HG03095 (cell line): ENCODE measurements at regions not wholly inside any gene's neighbourhood (a gene's known extent, or its start where the extent isn't known, plus 50 kb on each side); places are given as distances from the start of the nearest gene placed in this dataset.

Experiments used
- ATAC-seq: cut with Tn5 transposase; IDR thresholded peaks from one replicate; pipeline ENCODE4 v1.9.1; 2021; ENCODE audit warnings: moderate library complexity; ENCODE audit not compliant: unreplicated experiment

DNA sequence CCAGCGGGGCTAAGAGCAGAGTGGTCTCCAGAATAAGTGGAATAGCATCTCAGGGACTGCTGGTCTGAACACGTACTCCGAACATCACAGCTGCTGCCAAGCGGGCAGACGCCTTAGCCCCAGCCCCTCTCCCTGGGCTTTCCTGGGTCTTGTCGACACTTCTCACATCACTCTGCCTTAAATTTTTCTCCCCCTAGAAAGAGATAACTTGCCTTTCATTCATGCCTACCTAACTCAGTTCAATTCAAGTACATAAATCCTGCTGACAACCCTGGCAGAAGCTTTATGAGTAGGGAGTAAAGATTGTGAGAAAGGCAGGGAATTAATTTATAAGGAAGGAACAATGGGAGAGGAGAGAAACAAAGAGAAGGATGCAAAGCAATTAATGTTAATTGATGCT, 202.9 kb upstream of the TNP1 start:
- no peak for ATAC-seq

DNA sequence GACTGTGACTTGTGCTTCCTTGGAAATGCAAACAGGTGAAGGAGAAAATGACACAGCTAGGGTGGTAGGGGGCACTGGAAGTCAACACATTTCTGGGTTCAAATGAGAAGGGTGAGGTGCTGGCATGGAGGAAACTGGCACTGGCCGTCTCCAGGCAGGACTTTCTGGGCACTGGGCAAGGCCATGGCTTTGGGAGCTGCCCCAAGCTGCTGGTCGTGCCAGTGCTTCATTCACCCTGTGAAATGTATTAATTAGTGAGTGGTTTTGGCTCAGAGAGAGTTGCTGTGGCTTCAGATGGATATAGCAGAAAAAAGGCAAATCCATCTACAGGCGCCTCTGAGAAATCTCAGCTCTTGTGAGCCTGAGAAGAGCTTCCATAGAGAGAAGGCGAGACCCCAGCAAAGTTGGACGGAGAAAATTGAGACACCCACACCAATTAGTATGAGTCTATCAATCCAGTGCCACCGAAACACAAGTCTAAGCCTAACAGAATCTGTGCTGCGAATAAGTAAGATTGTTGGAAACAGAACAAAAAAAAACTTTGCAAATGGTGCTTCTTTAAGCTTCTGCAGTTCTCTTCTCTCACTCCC, 202.1 kb upstream of the TNP1 start:
- ATAC-seq: no peak

DNA sequence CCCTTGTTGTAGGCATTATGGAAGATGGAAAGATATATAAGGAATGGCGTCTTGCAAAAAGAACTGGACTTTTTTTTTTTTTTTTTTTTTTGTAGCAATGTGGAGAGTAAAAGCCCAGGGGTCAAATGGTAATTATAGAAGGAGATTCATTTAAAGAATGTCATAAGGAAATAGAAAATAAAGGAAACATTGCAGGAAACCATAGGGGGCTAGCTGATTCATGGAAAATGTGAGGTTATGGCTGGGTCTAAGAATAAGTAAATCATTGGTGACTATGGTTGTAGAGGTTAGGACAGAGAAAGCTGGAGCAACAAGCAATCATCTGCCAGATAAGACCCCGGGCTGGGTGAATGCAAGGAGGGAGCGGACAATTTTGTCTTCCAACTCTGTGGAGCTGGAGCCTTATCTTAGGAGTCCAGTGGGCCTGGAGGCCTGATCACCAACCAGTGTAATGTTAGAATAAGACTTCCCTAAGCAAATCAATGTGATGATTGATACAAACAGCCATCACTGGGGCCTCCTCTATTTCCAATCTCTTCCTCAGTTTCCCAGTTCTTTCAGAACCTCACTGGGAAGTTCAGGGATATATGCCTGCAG, 201.2 kb upstream of the TNP1 start:
- no peak for ATAC-seq

DNA sequence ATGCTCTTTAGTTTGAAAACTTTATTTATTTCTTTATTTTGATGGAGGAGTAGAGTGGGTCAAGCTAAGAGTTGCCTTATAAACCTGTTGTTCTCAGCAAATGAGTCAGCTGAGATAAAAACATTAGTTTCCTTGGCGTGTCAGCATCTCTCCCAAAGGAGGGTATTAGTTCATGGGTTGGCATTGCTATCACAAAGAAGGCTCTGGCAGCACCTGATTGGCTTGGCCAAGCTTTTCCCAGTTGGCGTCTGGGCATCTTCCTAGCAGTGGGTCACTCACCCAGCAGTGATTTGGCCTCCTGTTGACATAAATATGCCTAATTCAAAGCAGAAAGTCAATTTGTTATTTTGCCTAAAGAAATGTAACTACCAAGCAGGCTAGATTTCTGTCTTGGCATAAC, 200.7 kb upstream of the TNP1 start:
- ATAC-seq: no peak

DNA sequence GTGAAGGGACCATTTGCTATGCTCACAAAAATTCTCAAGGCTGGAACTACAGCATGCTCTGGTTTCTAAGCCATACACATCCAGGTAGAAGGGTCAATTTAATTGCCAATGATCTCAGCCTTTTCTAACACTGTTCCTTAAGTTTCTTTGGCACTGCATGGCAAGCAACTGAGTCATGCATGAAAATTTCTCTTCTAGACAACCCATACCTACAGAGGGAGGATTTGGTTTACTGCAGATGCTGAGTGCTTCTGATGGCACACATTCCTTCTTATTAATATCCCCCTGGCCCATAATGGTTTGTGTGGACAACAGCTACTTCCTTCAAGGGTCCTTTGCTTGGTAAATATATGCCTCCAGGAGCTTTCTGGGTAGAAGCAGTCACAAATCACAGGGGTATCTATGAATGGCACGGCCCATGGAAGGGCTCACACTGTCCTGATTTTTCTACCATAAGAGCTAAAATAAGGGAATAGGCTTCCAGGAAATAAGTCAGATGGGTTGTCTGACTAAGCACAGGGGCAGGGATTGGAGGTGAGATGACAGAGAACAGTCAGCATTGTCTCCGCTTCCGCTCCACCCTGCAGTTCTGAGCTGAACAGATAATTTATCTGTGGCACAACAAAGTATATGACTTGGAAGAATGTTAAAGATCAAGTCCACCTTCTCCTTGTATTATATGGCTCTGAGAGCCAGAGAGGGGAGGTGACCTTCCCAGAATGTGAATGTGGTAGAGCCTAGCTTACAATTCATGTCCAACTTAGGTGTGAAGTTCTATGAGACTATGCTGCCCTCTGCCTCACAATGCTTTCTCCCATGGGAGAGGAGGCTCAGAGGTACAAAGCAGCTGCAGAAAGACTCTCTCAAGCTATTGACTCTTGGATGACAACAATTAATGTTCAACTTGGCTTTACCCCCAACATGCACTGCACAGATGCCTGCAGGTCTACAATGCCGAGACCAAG, 199.2 kb upstream of the TNP1 start:
- ATAC-seq: no peak

DNA sequence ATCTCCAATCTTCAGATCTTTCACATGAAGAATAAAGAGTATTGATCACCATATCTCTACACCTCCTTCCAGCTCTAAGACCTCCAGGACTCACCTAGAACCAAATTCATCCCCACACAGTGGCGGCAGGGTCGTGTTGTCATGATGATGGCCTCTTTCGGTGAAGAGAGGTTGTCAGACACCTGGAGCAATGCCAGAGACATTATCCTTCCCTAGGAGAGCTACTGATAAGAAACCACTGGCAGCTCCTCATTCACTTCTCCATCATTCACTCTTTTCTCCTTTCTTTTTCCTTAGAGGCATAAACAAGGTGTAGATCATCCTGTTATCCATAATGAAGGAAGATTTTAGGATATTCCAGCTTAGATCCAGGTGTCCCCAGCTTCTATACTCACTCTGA, 197.9 kb upstream of the TNP1 start:
- no peak for ATAC-seq

DNA sequence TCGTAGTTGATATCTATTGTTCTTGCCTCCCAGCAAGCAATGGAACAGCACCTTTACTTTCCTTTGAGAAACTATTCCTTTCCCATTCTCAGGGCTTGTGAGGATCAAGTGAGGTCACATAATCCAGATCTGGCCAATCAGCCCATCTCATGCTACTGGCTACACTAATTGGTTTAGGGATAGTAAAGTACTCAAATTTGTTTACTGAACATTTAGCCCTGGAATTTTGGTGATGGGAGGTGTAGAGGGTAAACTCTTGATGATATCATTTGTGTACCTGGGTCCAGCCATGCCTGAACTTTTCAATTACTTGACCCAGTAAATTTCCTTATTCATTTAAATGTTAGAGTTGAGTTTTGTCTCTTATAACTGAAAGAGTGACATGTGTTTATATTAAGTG, 195.8 kb upstream of the TNP1 start:
- no peak for ATAC-seq

DNA sequence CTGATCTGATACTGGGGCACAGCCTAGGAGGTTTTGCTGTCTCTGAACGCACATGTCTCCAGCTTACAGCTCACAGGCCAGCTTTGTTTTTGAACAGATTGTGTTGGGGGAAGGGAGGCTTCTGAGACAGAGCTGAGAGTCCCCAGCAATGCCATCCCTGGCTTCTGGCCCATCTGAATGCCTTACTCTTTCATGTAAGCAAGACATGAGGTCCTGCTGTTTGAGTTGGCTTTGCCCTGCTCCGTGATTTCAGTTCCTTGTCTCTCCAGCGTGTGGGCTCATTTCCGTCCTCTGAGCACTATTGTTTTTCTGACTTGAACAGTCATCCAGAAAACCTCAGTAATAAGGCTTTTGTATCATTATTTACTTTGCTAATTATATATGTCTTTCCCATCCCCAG, 194.9 kb upstream of the TNP1 start:
- no peak for ATAC-seq

DNA sequence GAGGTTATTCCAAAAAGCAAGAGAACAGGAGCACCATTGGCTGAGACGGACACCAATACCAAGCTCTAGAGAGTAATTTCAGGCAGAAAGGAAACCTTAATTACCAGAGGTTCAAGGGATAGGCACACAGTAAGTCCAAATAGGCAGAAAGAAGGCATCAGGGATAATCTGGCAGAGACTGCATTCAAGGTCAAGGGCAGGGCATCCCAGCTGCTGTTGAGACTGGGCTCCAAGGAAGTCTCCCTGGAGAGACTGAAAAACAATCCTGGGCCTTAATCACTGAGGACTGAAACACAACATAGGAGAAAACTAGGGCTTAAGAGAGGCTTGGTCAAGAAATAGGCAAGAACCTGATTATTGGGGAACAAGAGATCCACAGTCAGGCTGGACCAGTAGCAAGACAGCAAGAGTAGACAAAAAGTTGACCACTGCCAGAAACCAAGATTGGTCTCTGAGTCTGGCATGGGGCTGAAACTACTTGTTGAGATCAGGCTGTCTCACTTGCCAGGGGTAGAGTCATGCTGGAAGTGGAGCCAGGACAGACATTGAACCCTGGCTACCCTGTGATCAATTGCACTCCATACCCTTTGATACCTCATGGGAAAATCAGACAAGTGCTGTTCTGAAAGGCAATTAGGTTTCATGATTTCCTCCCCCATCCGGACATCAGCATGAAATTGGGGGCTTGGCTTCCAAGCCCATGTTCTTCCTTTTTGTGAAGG, 193.2 kb upstream of the TNP1 start:
- ATAC-seq: no peak

DNA sequence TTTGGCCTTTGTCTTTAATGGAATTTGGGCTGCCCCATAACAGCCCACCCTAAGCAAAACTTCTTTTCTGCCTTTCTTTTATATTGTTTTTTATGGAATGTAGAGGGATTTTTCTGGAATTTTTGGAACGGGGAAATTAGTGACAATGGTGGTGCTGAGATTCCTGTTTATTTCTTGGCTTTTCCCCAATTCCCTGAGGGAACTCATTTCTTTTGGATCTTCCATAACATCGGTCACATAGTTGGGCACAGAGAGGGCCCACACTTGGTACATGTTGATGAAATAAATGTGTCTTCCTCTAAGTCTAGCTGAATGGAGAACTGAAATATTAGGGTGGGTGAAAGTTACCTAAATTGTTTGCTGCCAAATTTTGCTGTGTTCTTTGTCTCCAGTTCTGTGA, 191.6 kb upstream of the TNP1 start:
- no peak for ATAC-seq

DNA sequence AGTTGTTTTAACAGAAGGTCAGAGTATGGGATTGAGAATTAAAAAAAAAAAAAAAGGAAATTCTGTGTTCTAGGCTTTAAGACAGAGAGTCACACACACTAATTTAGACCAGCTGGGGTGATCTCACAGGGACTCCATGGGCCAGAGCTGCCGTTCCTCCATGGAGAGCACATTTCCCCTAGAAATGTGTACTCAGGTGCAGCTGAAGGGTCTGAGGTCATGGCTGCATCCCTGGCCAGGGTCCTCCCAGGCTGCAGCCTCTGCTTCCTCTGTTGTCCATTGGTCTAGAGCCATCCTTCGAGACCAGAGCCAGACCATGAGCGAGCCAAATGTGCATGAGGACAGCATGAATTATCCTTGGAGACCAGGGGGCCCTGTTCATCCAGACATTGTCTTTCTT, 190.1 kb upstream of the TNP1 start:
- no peak for ATAC-seq

DNA sequence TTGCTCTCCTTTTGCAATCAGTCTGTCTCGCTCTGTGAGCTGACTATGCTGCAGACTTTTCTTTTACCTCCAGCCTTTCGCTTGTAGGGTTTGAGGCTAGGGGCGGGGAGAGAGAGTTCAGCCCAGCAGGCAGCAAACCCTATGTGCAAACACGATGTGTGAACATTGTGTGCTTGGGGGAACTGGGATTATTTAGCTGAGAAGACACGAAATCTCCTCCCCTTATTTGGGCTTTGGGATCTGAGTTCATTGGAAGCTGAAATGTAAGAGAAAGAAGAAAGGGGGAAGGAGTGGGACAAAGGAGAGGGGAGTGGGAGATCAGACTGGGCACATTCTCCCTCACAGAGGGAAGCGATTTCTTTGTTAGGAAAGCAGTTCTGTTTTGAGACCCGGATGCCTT, 189.6 kb upstream of the TNP1 start:
- ATAC-seq: no peak

DNA sequence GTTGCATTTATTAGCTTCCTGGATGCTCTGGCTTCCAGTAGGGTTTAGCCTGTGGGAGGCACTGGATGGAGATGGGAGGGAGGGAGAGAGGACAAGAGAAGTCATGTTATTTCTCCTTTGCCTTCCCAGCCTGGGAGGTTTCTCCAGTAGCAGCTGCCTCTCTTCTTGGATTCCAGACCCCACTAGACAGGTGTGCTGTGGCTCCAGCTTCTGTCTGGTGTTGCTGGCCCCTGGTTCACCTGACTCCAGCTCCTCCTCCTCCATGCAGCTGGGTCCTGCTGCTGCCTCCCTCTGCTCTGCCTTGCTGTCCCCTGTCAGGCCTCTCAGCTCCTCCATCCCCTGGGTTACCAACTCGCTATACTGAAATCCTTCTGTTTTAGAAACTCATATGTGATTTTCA, 188.9 kb upstream of the TNP1 start:
- no peak for ATAC-seq

DNA sequence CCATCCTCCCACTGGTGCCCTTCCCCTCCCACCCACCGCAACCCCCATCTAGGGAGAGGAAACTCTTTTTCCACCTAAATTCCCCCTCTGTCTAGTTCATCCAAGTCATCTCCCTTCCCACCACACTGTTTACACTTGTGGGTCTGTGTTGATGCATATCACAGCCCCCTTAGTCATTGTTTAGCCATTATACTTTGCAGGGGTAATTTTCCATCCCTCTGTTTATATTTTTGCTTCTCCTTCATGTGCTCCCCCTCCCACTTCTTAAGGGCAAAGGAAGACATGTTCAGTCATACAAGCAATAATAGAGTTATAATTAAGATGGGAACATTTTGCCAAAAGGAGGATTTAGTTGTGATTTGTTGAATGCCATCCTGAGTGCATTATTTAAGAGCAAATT, 187.8 kb upstream of the TNP1 start:
- ATAC-seq: no peak

DNA sequence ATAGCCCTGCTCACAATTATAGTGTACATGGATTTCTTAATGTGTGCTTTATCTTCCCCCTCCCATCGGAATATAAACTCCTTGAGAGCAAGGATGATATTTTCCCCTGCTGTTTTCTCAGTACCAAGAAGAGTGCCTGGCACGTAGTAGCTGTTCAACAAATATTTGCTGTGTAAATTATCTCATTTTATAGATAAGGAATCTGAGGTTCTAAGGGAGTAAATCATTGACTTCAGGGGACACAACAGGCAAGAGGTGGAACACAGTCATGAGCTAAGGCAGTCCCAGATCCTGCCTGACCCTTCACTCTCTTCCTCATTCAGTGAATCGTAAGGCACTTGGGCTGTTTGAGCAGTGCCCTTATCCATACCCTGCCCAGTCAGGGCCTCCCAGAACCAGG, 187.3 kb upstream of the TNP1 start:
- ATAC-seq: no peak

DNA sequence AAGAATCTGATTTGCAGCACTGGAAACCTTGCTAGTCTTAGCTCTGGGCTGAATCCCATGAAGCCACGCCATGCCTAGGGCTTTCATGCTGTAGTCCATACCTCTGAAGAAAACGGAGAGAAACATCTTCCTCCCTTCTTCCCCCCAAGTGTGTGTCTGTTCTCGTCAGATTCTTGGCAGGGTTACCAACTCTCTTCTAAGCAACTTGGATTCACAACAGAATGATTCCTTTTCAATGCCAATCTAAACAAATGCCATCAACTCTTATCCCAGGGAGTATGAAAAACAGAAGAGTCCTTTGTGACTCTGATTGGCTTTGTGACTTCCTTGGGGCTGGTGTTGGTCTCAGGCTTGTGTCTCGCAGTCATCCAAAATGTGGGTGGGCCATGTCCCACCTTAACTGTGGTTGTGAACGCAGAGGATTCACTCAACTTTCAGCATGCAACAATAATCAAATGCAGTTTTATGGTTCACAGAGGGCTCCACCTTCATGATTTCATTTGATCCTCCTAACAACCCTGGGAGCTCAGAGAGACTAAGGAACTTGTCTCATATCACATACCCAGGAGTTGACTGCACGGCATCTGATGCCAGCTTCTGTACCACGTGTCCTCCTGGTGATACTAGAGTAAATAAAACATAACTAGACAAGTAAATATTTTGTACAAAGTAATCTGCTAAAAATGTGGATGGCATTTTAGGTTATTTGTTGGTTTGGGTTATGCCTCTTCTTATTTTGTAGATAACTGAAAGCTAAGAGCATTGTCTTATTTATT, 186.0 kb upstream of the TNP1 start:
- no peak for ATAC-seq

DNA sequence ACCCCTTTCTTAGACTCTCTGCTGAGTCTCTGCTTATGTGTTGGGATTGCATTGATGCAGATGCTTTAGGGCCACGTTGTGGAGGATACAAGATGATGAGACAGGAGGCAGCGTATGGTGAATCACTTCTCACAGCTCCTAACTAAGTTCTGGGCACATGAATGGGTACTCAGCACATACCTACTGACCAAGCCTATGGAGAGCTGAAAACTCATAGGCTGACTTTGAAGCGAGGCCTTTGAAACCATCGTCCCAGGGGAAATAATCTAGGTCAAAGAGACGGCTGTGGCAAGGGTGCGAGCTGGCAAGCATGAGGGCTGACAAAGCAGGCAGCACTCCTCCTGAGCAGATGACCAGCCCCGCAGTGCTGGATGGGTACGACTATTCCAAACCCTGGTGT, 180.2 kb upstream of the TNP1 start:
- ATAC-seq: no peak

DNA sequence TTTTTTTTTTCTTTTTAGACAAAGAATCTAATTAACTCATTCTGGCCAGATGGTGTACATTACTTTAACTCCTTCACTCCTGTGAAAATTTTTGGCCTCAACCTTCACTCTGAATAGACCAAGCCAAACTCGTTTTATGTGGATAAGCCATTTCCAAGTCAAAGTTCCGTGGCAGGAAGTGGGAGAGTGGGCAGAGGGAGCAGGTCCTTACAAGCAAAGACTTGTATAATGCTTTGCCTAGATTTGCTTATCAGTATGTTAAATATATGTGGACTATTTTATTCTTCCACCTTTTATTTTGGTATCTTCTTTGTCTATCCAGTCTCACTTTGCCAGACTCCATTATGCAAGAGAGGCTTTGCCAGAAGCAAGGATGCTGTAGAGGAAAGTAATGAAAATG, 178.1 kb upstream of the TNP1 start:
- no peak for ATAC-seq

DNA sequence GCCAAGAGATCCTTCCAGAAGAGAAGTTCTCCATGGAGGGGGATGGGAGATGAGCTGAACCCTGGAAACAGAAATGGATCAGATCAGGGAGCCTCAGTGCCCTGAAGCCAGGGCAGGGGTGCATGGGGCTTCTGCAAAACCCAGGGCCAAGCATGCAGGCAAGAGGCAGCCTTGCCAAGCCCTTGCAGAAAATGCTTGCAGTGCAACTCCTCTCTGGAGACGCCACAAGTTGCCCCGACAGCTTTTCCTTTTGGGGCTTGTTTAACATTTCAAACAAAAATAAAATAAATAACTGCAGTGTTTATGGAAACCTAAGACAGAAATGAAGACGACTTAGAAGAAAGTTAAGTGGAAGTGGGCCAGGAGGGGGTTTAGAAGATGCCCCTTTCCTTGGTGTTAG, 177.5 kb upstream of the TNP1 start:
- no peak for ATAC-seq

DNA sequence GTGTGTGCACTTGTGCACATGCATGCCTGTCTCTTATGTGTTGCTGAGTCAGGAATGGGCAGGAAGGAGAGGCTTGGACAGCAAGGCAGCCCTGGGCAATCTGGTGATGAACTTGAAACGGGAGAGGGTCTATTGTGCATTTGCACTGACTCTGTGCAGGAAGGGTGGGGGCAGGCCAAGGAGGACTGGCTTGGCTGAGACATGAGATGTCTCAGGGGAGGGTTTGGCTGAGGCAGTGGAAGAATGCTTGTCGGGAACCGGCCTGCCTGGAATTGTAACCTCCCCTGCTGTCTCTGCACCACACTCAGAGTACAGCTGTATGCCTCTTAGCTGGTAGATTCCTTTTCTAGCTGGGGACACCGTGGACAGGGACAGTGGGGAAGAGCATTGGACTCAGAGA, 176.1 kb upstream of the TNP1 start:
- no peak for ATAC-seq

DNA sequence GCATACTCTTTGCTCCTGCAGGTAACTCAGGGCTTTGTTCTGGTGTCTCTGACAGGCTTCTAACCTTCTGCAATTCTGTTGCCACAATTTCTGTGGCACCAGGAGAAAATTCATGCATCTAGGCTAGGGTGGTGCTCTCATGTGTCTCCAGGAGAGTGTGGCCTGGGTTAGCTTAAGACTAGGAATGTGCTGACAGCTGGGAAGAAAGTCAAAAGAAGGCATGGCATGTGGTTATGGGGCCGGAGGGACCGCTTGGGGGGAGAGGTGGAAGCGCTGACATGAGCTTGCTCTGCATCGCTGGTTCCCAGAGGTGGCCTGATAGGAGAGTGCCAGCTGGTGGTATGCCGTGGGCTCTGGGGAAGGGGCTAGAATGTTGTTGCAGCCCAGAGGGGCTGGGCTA, 173.3 kb upstream of the TNP1 start:
- no peak for ATAC-seq
